ENCODE measurements at regions not wholly inside any gene's neighbourhood (a gene's known extent, or its start where the extent isn't known, plus 50 kb on each side); places are given as distances from the start of the nearest gene placed in this dataset.

DNA sequence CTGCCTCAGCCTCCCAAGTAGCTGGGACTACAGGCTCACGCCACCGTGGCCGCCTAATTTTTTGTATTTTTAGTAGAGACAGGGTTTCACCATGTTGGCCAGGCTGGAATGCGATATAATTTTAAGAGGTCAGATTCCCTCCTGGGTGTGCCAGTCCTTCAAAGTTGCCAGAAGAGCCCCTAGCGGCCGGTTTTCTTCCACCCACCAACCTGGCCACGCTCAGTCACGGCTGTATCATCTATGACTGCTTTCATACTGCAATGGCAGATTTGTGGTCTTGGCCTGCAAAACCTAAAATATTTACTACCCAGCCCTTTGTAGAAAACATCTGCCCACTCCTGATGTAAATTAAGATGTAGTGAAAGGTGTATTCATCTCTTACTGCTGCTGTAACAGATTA is 117.5 kb upstream of the BASP1 start:
- TF ChIP-seq, protein P1, sequence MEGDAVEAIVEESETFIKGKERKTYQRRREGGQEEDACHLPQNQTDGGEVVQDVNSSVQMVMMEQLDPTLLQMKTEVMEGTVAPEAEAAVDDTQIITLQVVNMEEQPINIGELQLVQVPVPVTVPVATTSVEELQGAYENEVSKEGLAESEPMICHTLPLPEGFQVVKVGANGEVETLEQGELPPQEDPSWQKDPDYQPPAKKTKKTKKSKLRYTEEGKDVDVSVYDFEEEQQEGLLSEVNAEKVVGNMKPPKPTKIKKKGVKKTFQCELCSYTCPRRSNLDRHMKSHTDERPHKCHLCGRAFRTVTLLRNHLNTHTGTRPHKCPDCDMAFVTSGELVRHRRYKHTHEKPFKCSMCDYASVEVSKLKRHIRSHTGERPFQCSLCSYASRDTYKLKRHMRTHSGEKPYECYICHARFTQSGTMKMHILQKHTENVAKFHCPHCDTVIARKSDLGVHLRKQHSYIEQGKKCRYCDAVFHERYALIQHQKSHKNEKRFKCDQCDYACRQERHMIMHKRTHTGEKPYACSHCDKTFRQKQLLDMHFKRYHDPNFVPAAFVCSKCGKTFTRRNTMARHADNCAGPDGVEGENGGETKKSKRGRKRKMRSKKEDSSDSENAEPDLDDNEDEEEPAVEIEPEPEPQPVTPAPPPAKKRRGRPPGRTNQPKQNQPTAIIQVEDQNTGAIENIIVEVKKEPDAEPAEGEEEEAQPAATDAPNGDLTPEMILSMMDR (IDR thresholded peaks at IDR 0.05), result no peak
- no peak for TF ChIP-seq POLR2A (IDR thresholded peaks at IDR 0.05)
